ENCODE measurements at regions not wholly inside any gene's neighbourhood (a gene's known extent, or its start where the extent isn't known, plus 50 kb on each side); places are given as distances from the start of the nearest gene placed in this dataset.

DNA sequence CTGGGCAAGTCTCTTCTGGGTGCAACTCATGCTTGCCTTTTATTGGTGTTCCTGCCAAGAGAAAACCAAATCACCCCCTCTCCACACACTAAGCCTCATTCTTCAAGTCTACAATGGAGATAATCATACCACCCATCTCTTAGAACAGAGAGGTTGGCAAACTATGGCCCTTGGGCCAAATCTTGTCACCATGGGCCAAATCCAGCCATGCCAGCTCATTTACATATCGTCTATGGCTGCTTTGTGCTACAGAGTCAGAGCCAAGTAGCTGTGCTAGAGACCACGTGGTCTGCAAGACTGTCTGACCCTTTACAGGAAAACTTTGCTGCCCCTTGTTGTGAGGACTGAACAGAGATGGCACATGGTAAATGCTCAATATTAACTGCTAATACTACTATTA lies 270.3 kb upstream of the PARD3B start:
- TF ChIP-seq, protein P1, sequence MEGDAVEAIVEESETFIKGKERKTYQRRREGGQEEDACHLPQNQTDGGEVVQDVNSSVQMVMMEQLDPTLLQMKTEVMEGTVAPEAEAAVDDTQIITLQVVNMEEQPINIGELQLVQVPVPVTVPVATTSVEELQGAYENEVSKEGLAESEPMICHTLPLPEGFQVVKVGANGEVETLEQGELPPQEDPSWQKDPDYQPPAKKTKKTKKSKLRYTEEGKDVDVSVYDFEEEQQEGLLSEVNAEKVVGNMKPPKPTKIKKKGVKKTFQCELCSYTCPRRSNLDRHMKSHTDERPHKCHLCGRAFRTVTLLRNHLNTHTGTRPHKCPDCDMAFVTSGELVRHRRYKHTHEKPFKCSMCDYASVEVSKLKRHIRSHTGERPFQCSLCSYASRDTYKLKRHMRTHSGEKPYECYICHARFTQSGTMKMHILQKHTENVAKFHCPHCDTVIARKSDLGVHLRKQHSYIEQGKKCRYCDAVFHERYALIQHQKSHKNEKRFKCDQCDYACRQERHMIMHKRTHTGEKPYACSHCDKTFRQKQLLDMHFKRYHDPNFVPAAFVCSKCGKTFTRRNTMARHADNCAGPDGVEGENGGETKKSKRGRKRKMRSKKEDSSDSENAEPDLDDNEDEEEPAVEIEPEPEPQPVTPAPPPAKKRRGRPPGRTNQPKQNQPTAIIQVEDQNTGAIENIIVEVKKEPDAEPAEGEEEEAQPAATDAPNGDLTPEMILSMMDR (IDR thresholded peaks at IDR 0.05), result no peak
- TF ChIP-seq POLR2A (IDR thresholded peaks at IDR 0.05), result no peak
- TF ChIP-seq POLR2AphosphoS5 (IDR thresholded peaks at IDR 0.05), result no peak

Measured in prostate gland (tissue), 2 donors.